Neural progenitor cell (in vitro differentiated cells): ENCODE measurements at regions not wholly inside any gene's neighbourhood (a gene's known extent, or its start where the extent isn't known, plus 50 kb on each side); places are given as distances from the start of the nearest gene placed in this dataset.

Experiments used
- DNase-seq: peaks from one replicate; pipeline ENCODE4 v3.0.0-alpha.2; 2016; ENCODE audit warnings: low spot score
- H2AFZ ChIP-seq: fragments of 200-600 bp; sonication (generic); replicated peaks from 2 replicates; pipeline ENCODE4 v1.6.1; 2016; ENCODE audit warnings: antibody characterized with exemption
- H3F3A ChIP-seq: fragments of 200-600 bp; sonication (generic); 2 replicates; pipeline ENCODE4 v1.6.1; 2016; ENCODE audit warnings: antibody characterized with exemption, low read depth
- H3K27ac ChIP-seq: fragments of 200-600 bp; sonication (generic); 2 replicates; pipeline ENCODE4 v1.5.1; 2016; ENCODE audit warnings: mild to moderate bottlenecking
- H3K27me3 ChIP-seq: fragments of 200-600 bp; sonication (generic); 2 replicates; pipeline ENCODE4 v1.6.1; 2016; ENCODE audit warnings: mild to moderate bottlenecking, moderate library complexity
- H3K36me3 ChIP-seq: fragments of 200-600 bp; sonication (generic); 2 replicates; pipeline ENCODE4 v1.5.1; 2016
- H3K4me1 ChIP-seq: fragments of 200-600 bp; sonication (generic); 2 replicates; pipeline ENCODE4 v1.6.1; 2016; ENCODE audit warnings: mixed run types
- H3K4me2 ChIP-seq: fragments of 200-600 bp; sonication (generic); 2 replicates; pipeline ENCODE4 v1.6.1; 2016
- H3K4me3 ChIP-seq: fragments of 200-600 bp; sonication (generic); 2 replicates; pipeline ENCODE4 v1.5.1; 2016
- H3K79me2 ChIP-seq: fragments of 200-600 bp; sonication (generic); 2 replicates; pipeline ENCODE4 v1.6.1; 2016; ENCODE audit warnings: low read depth
- H3K9ac ChIP-seq: fragments of 200-600 bp; sonication (generic); 2 replicates; pipeline ENCODE4 v1.6.1; 2016
- H3K9me3 ChIP-seq: fragments of 200-600 bp; sonication (generic); 2 replicates; pipeline ENCODE4 v1.5.1; 2016; ENCODE audit warnings: low read depth
- H4K20me1 ChIP-seq: fragments of 200-600 bp; sonication (generic); 2 replicates; pipeline ENCODE4 v1.6.1; 2016; ENCODE audit warnings: low read depth
- H3K27ac Mint-ChIP-seq: 3 replicates; pipeline ENCODE4 v1.8.0; 2021; ENCODE audit warnings: mixed read lengths
- H3K27me3 Mint-ChIP-seq: 2 replicates; pipeline ENCODE4 v1.8.0; 2022; ENCODE audit warnings: low read depth, mild to moderate bottlenecking, inconsistent platforms, moderate library complexity, mixed read lengths; ENCODE audit not compliant: insufficient read depth
- H3K36me3 Mint-ChIP-seq: 3 replicates; pipeline ENCODE4 v1.8.0; 2021; ENCODE audit warnings: mixed read lengths
- H3K4me1 Mint-ChIP-seq: 3 replicates; pipeline ENCODE4 v1.8.0; 2021; ENCODE audit warnings: mixed read lengths
- H3K4me3 Mint-ChIP-seq: 3 replicates; pipeline ENCODE4 v1.8.0; 2021; ENCODE audit warnings: mild to moderate bottlenecking, moderate library complexity, mixed read lengths
- H3K9me3 Mint-ChIP-seq: 3 replicates; pipeline ENCODE4 v1.8.0; 2020; ENCODE audit warnings: mixed read lengths
- EZH2 ChIP-seq: fragments of 200-600 bp; sonication (generic); IDR thresholded peaks from 2 replicates; pipeline ENCODE4 v1.6.1; 2017; ENCODE audit warnings: antibody characterized with exemption, mild to moderate bottlenecking, moderate library complexity
- EZH2phosphoT487 ChIP-seq: fragments of 200-600 bp; sonication (generic); IDR thresholded peaks from 2 replicates; pipeline ENCODE4 v1.6.1; 2017; ENCODE audit warnings: antibody characterized with exemption
- TF ChIP-seq, protein P1 (sequence below): fragments of 200-600 bp; sonication (generic); IDR thresholded peaks from 2 replicates; pipeline ENCODE4 v1.5.1; 2017; ENCODE audit warnings: antibody characterized with exemption, mild to moderate bottlenecking

DNA sequence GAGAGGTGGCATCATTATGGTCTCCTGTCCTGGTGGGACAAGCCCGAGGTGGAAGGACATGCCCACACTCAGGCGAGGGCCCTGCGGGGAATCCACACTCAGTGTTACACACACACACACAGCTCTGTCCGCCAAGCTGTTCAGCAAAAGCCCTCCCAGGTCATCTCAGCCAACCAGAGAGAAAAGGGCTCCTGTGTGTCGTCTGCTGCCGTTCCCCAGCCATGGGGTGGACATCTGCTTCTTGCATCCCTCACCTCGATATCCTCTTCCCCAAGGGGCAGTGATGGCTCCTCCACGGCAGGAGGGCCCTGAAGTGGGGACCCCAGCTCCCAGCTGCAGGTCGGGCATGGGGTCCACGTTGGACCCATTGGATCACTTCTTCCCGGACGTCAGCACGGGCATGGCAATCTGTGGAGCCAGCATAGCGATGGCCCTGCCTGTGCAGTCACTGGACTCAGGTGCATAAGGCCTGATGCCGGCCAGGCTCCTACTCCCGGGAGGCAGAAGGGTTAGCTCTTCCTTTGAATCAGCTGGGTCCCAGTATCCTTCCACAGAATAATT, 290.1 kb downstream of the C16orf95 start:
- H3K4me2 ChIP-seq, result no peak overlapping the region
- H3K27ac ChIP-seq, result no peak overlapping the region
- Mint-ChIP-seq H3K4me3 (no peak overlapping the region), H3K4me1 (no peaks in the 10 kb centered on the region), H3K27me3 (no peaks in the 10 kb centered on the region), H3K9me3 (no peaks in the 10 kb centered on the region), H3K36me3 (no peaks in the 10 kb centered on the region), H3K27ac (peak overlapping the region; percentile 29)
- H3K9me3 ChIP-seq, result no peaks in the 10 kb centered on the region
- no peak overlapping the region for H3K4me3 ChIP-seq
- H3K27me3 ChIP-seq, result no peaks in the 10 kb centered on the region
- no peak overlapping the region for H2AFZ ChIP-seq
- H3K36me3 ChIP-seq, result no peaks in the 10 kb centered on the region
- TF ChIP-seq EZH2 (no peak), EZH2phosphoT487 (no peak)
- TF ChIP-seq, protein P1, sequence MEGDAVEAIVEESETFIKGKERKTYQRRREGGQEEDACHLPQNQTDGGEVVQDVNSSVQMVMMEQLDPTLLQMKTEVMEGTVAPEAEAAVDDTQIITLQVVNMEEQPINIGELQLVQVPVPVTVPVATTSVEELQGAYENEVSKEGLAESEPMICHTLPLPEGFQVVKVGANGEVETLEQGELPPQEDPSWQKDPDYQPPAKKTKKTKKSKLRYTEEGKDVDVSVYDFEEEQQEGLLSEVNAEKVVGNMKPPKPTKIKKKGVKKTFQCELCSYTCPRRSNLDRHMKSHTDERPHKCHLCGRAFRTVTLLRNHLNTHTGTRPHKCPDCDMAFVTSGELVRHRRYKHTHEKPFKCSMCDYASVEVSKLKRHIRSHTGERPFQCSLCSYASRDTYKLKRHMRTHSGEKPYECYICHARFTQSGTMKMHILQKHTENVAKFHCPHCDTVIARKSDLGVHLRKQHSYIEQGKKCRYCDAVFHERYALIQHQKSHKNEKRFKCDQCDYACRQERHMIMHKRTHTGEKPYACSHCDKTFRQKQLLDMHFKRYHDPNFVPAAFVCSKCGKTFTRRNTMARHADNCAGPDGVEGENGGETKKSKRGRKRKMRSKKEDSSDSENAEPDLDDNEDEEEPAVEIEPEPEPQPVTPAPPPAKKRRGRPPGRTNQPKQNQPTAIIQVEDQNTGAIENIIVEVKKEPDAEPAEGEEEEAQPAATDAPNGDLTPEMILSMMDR, result no peak
- no peaks in the 10 kb centered on the region for H3F3A ChIP-seq
- H4K20me1 ChIP-seq, result no peaks in the 10 kb centered on the region
- H3K4me1 ChIP-seq, result no peaks in the 10 kb centered on the region
- H3K79me2 ChIP-seq, result no peaks in the 10 kb centered on the region
- no peak overlapping the region for H3K9ac ChIP-seq
- no peak for DNase-seq

DNA sequence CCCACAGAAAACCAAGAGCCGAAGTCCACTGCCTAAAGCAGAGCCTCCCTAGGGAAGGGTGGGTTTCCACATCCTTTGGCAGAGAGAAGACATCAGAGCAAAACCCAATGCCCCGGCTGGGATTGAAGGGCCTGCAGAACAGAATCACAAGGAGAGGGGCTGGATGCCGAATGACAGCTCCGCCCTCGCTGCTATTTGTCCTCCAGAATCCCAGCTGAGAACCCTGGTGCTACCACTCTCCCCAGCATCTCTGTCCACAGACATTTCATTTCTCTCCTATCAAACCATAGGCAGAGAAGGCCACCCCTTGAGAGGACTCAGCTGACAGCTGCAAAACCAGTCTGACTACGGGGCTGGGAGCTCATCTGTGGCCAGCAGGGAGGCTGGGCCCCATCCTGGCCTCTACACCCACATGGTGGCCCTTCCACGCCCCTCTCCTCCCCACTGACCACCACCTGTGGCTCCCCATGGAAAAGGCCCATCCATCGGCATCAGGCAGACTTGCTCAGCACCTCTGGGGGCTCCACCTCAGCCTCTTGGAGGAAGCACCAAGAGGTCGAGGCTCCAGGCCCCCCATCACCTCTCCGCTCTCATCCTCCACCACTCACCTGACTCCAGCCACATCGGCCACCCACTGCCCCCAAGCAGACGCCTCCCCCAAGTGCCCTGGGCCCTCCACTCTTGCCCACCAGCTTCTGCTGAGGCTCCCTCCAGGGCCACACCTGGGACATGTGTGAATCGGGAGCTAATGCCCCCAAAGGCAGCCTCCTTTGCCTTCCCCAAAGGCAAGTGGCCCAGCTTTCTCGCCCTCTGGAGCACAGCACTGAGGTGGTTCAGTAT, 288.5 kb downstream of the C16orf95 start:
- Histone ChIP-seq H3K79me2 (no peaks in the 10 kb centered on the region), H3K27ac (no peak overlapping the region), H3K4me3 (no peak overlapping the region), H4K20me1 (no peaks in the 10 kb centered on the region), H3K4me1 (peaks cover 3% of the 10 kb centered on the region), H3K9me3 (no peaks in the 10 kb centered on the region), H3K27me3 (no peaks in the 10 kb centered on the region), H2AFZ (no peak overlapping the region), H3F3A (no peaks in the 10 kb centered on the region), H3K4me2 (no peak overlapping the region), H3K36me3 (no peaks in the 10 kb centered on the region), H3K9ac (no peak overlapping the region)
- H3K27me3 Mint-ChIP-seq, result no peaks in the 10 kb centered on the region
- H3K9me3 Mint-ChIP-seq, result no peaks in the 10 kb centered on the region
- H3K4me3 Mint-ChIP-seq, result no peak overlapping the region
- no peaks in the 10 kb centered on the region for H3K36me3 Mint-ChIP-seq
- H3K27ac Mint-ChIP-seq, result no peak overlapping the region
- DNase-seq, result no peak
- peaks cover 6% of the 10 kb centered on the region for H3K4me1 Mint-ChIP-seq
- TF ChIP-seq EZH2, result no peak
- no peak for TF ChIP-seq EZH2phosphoT487
- TF ChIP-seq, protein P1, result no peak

DNA sequence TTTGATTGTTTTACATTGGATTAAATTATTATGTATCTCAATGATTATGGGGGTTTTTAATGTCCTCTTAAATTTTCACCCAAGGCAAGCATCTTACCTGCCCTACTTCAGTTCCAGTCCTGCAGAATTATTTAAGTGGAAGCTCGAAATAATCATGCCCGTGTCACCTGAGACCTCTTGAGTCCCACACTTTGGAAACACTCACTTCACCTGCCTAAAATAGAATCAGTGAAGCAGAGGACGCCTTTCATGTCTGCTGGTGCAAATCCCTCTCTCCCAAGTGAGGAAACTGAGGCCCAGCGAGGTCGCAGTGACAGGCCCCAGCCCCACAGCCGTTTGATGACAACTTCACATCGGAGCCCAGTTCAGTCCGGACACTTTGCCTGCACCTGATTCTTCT, 284.6 kb downstream of the C16orf95 start:
- no peaks in the 10 kb centered on the region for H3K36me3 Mint-ChIP-seq
- no peak overlapping the region for H2AFZ ChIP-seq
- no peaks in the 10 kb centered on the region for H3K27me3 ChIP-seq
- no peak overlapping the region for H3K4me2 ChIP-seq
- TF ChIP-seq EZH2 (no peak), EZH2phosphoT487 (no peak)
- TF ChIP-seq, protein P1, result no peak
- DNase-seq, result no peak
- H3K27me3 Mint-ChIP-seq, result no peaks in the 10 kb centered on the region
- no peaks in the 10 kb centered on the region for H3F3A ChIP-seq
- H3K4me1 ChIP-seq, result peaks cover 9% of the 10 kb centered on the region
- no peaks in the 10 kb centered on the region for H3K9me3 Mint-ChIP-seq
- no peaks in the 10 kb centered on the region for H4K20me1 ChIP-seq
- H3K9ac ChIP-seq, result no peak overlapping the region
- H3K27ac ChIP-seq, result no peak overlapping the region
- peaks cover 16% of the 10 kb centered on the region for H3K4me1 Mint-ChIP-seq
- peak overlapping the region; percentile 50 for H3K4me3 Mint-ChIP-seq
- no peaks in the 10 kb centered on the region for H3K36me3 ChIP-seq
- no peak overlapping the region for H3K4me3 ChIP-seq
- H3K27ac Mint-ChIP-seq, result no peak overlapping the region
- no peaks in the 10 kb centered on the region for H3K9me3 ChIP-seq
- no peaks in the 10 kb centered on the region for H3K79me2 ChIP-seq
